NCI-H69 (cell line): ENCODE measurements at regions not wholly inside any gene's neighbourhood (a gene's known extent, or its start where the extent isn't known, plus 50 kb on each side); places are given as distances from the start of the nearest gene placed in this dataset.

ENCODE experiments used
- DNase-seq: peaks from one replicate; lab custom pipeline; 2025; lab: John Stamatoyannopoulos, UW

GRCh38 chr20:23174821-23175220 is 88.7 kb upstream of the CD93 start:
- no peak for DNase-seq

GRCh38 chr20:23167431-23167830 is 81.3 kb upstream of the CD93 start:
- DNase-seq = no peak

GRCh38 chr20:23166563-23166962 is 80.4 kb upstream of the CD93 start:
- no peak for DNase-seq

- DNase-seq = no peak
Measured at GRCh38 chr20:23165964-23166363, 79.8 kb upstream of the CD93 start.

- DNase-seq = peak; percentile 40
Measured at GRCh38 chr20:23165307-23165750, 79.2 kb upstream of the CD93 start.

- DNase-seq = no peak
Measured at GRCh38 chr20:23164176-23164601, 78.1 kb upstream of the CD93 start.

- DNase-seq = no peak
Measured at GRCh38 chr20:23163562-23163961, 77.4 kb upstream of the CD93 start.

- no peak for DNase-seq
Measured at GRCh38 chr20:23162887-23163286, 76.8 kb upstream of the CD93 start.

GRCh38 chr20:23161968-23162696 is 76.0 kb upstream of the CD93 start:
- peak; percentile 99 for DNase-seq

- no peak for DNase-seq
Measured at GRCh38 chr20:23161244-23161891, 75.2 kb upstream of the CD93 start.

- DNase-seq = peak; percentile 31
Measured at GRCh38 chr20:23160536-23161243, 74.6 kb upstream of the CD93 start.

- no peak for DNase-seq
Measured at GRCh38 chr20:23159947-23160318, 73.8 kb upstream of the CD93 start.

- peak; percentile 92 for DNase-seq
Measured at GRCh38 chr20:23159256-23159946, 73.3 kb upstream of the CD93 start.

- DNase-seq = no peak
Measured at GRCh38 chr20:23157734-23158133, 71.6 kb upstream of the CD93 start.

GRCh38 chr20:23156842-23157423 is 70.8 kb upstream of the CD93 start:
- no peak for DNase-seq

GRCh38 chr20:23156170-23156841 is 70.2 kb upstream of the CD93 start:
- peak; percentile 17 for DNase-seq

GRCh38 chr20:23155141-23155590 is 69.0 kb upstream of the CD93 start:
- peak; percentile 74 for DNase-seq

GRCh38 chr20:23153696-23154341 is 67.7 kb upstream of the CD93 start:
- no peak for DNase-seq

GRCh38 chr20:23152902-23153301 is 66.8 kb upstream of the CD93 start:
- DNase-seq = no peak

- no peak for DNase-seq
Measured at GRCh38 chr20:23152308-23152892, 66.3 kb upstream of the CD93 start.
